SJSA1 (cell line): ENCODE measurements at regions not wholly inside any gene's neighbourhood (a gene's known extent, or its start where the extent isn't known, plus 50 kb on each side); places are given as distances from the start of the nearest gene placed in this dataset.
A peak's percentile ranks its signal among the peaks of the same experiment; 100 is the strongest.
"Not testable (repeated sequence)": the region's sequence is repeated elsewhere in the genome, so short reads cannot be mapped to it uniquely, and the experiment has no call there.

Experiments used
- DNase-seq, 2 experiments: peaks; one replicate each; pipeline ENCODE4 v3.0.0-alpha.2; 2015 to 2020; ENCODE audit warnings: low spot score in 2 of 2, low read depth in 1 of 2
- H3K27ac ChIP-seq: fragments of 250-450 bp; sonication (Bioruptor Pico); 2 replicates; pipeline ENCODE4 v1.5.1; 2020; ENCODE audit warnings: mild to moderate bottlenecking, moderate library complexity
- H3K27me3 ChIP-seq: fragments of 250-450 bp; sonication (Bioruptor Pico); replicated peaks from 2 replicates; pipeline ENCODE4 v1.5.1; 2020; ENCODE audit warnings: mild to moderate bottlenecking, moderate library complexity
- H3K36me3 ChIP-seq: fragments of 250-450 bp; sonication (Bioruptor Pico); 2 replicates; pipeline ENCODE4 v1.5.1; 2020; ENCODE audit warnings: mild to moderate bottlenecking
- H3K4me1 ChIP-seq: fragments of 250-450 bp; sonication (Bioruptor Pico); replicated peaks from 2 replicates; pipeline ENCODE4 v1.6.1; 2021; ENCODE audit warnings: mild to moderate bottlenecking
- H3K4me3 ChIP-seq: fragments of 250-450 bp; sonication (Bioruptor Pico); 2 replicates; pipeline ENCODE4 v1.5.1; 2020; ENCODE audit warnings: mild to moderate bottlenecking
- H3K9me3 ChIP-seq: fragments of 250-450 bp; sonication (Bioruptor Pico); replicated peaks from 2 replicates; pipeline ENCODE4 v1.5.1; 2020; ENCODE audit warnings: mild to moderate bottlenecking

- no peaks in the 10 kb centered on the region for H3K4me1 ChIP-seq
- H3K27me3 ChIP-seq, result no peaks in the 10 kb centered on the region
- H3K36me3 ChIP-seq, result no peaks in the 10 kb centered on the region
- H3K4me3 ChIP-seq, result no peak overlapping the region
- no peak overlapping the region for H3K27ac ChIP-seq
- no peak for DNase-seq
- H3K9me3 ChIP-seq, result no peaks in the 10 kb centered on the region; the same call in 1 of the 2 replicates
Observed at GRCh38 chr17:70319516-70319915, 150.2 kb downstream of the KCNJ2 start.

GRCh38 chr17:70320673-70321345, 151.5 kb downstream of the KCNJ2 start:
- no peak overlapping the region for H3K4me3 ChIP-seq
- H3K27me3 ChIP-seq, result no peaks in the 10 kb centered on the region
- no peaks in the 10 kb centered on the region for H3K4me1 ChIP-seq
- H3K9me3 ChIP-seq, result no peaks in the 10 kb centered on the region; the same call in 1 of the 2 replicates
- H3K36me3 ChIP-seq, result no peaks in the 10 kb centered on the region
- no peak overlapping the region for H3K27ac ChIP-seq
- no peak for DNase-seq

GRCh38 chr17:70321352-70321751, 152.0 kb downstream of the KCNJ2 start:
- Histone ChIP-seq H3K4me1 (no peaks in the 10 kb centered on the region), H3K27me3 (no peaks in the 10 kb centered on the region), H3K27ac (no peak overlapping the region), H3K9me3 (no peaks in the 10 kb centered on the region; the same call in 1 of the 2 replicates), H3K4me3 (no peak overlapping the region), H3K36me3 (no peaks in the 10 kb centered on the region)
- no peak for DNase-seq

- no peaks in the 10 kb centered on the region for H3K27me3 ChIP-seq
- H3K4me3 ChIP-seq, result no peak overlapping the region
- no peak for DNase-seq
- no peaks in the 10 kb centered on the region; the same call in 1 of the 2 replicates for H3K9me3 ChIP-seq
- no peaks in the 10 kb centered on the region for H3K4me1 ChIP-seq
- H3K36me3 ChIP-seq, result no peaks in the 10 kb centered on the region
- no peak overlapping the region for H3K27ac ChIP-seq
Observed at GRCh38 chr17:70323269-70323668, 153.9 kb downstream of the KCNJ2 start.

- no peaks in the 10 kb centered on the region for H3K4me1 ChIP-seq
- DNase-seq, result no peak
- no peaks in the 10 kb centered on the region; the same call in 1 of the 2 replicates for H3K9me3 ChIP-seq
- H3K36me3 ChIP-seq, result no peaks in the 10 kb centered on the region
- H3K4me3 ChIP-seq, result no peak overlapping the region
- H3K27me3 ChIP-seq, result no peaks in the 10 kb centered on the region
- H3K27ac ChIP-seq, result no peak overlapping the region
Observed at GRCh38 chr17:70324031-70324430, 154.7 kb downstream of the KCNJ2 start.

GRCh38 chr17:70327279-70327678, 157.9 kb downstream of the KCNJ2 start:
- no peaks in the 10 kb centered on the region for H3K36me3 ChIP-seq
- H3K4me3 ChIP-seq, result no peak overlapping the region
- DNase-seq, result no peak
- no peak overlapping the region for H3K27ac ChIP-seq
- no peaks in the 10 kb centered on the region for H3K4me1 ChIP-seq
- no peaks in the 10 kb centered on the region; the same call in 1 of the 2 replicates for H3K9me3 ChIP-seq
- no peaks in the 10 kb centered on the region for H3K27me3 ChIP-seq

- no peaks in the 10 kb centered on the region for H3K9me3 ChIP-seq
- DNase-seq, result no peak
Observed at GRCh38 chr17:70327723-70328122, 158.4 kb downstream of the KCNJ2 start.

GRCh38 chr17:70329721-70330120, 160.4 kb downstream of the KCNJ2 start:
- no peak overlapping the region for H3K4me3 ChIP-seq
- DNase-seq, result no peak
- H3K9me3 ChIP-seq, result no peaks in the 10 kb centered on the region
- H3K36me3 ChIP-seq, result no peaks in the 10 kb centered on the region
- no peak overlapping the region for H3K27ac ChIP-seq
- no peaks in the 10 kb centered on the region for H3K27me3 ChIP-seq
- H3K4me1 ChIP-seq, result no peaks in the 10 kb centered on the region

More at GRCh38 chr17:70327723-70328122, 158.4 kb downstream of the KCNJ2 start:
- H3K36me3 ChIP-seq, result no peaks in the 10 kb centered on the region
- H3K4me1 ChIP-seq, result no peaks in the 10 kb centered on the region
- no peaks in the 10 kb centered on the region for H3K27me3 ChIP-seq
- H3K27ac ChIP-seq, result no peak overlapping the region
- H3K4me3 ChIP-seq, result no peak overlapping the region

- DNase-seq, H3K9me3 ChIP-seq, H3K4me3 ChIP-seq, H3K27me3 ChIP-seq, H3K27ac ChIP-seq, H3K36me3 ChIP-seq, H3K4me1 ChIP-seq: not testable (repeated sequence)
Observed at GRCh38 chr17:70331066-70331465, 161.7 kb downstream of the KCNJ2 start.

GRCh38 chr17:70332356-70333210, 163.3 kb downstream of the KCNJ2 start:
- no peak for DNase-seq
- H3K27ac ChIP-seq, result no peak overlapping the region
- H3K9me3 ChIP-seq, result no peaks in the 10 kb centered on the region
- no peaks in the 10 kb centered on the region for H3K4me1 ChIP-seq
- no peaks in the 10 kb centered on the region for H3K27me3 ChIP-seq
- no peak overlapping the region for H3K4me3 ChIP-seq
- no peaks in the 10 kb centered on the region for H3K36me3 ChIP-seq

GRCh38 chr17:70336411-70336810, 167.1 kb downstream of the KCNJ2 start:
- no peak for DNase-seq
- H3K27ac ChIP-seq, result no peak overlapping the region
- H3K4me3 ChIP-seq, result no peak overlapping the region
- H3K36me3 ChIP-seq, result no peaks in the 10 kb centered on the region
- H3K27me3 ChIP-seq, result no peaks in the 10 kb centered on the region
- H3K4me1 ChIP-seq, result no peaks in the 10 kb centered on the region
- no peaks in the 10 kb centered on the region for H3K9me3 ChIP-seq

GRCh38 chr17:70338946-70339354, 169.6 kb downstream of the KCNJ2 start:
- Histone ChIP-seq H3K27me3 (no peaks in the 10 kb centered on the region), H3K9me3 (no peaks in the 10 kb centered on the region), H3K36me3 (no peaks in the 10 kb centered on the region), H3K4me3 (no peak overlapping the region), H3K4me1 (no peaks in the 10 kb centered on the region), H3K27ac (no peak overlapping the region)
- no peak for DNase-seq

- no peak for DNase-seq
- Histone ChIP-seq H3K27me3 (no peaks in the 10 kb centered on the region), H3K4me1 (no peaks in the 10 kb centered on the region), H3K4me3 (no peak overlapping the region), H3K27ac (no peak overlapping the region), H3K9me3 (no peaks in the 10 kb centered on the region), H3K36me3 (no peaks in the 10 kb centered on the region)
Observed at GRCh38 chr17:70343114-70343513, 173.8 kb downstream of the KCNJ2 start.

GRCh38 chr17:70344386-70345060, 175.2 kb downstream of the KCNJ2 start:
- H3K27me3 ChIP-seq, result no peaks in the 10 kb centered on the region
- no peaks in the 10 kb centered on the region for H3K36me3 ChIP-seq
- H3K27ac ChIP-seq, result no peak overlapping the region
- H3K9me3 ChIP-seq, result no peaks in the 10 kb centered on the region
- H3K4me1 ChIP-seq, result no peaks in the 10 kb centered on the region
- DNase-seq, result peak in 1 of 2 experiments; percentile 9
- 0 out of 2 replicates have a peak overlapping the region, but pooled peaks have one; percentile 2 for H3K4me3 ChIP-seq
